ENCODE measurements at regions not wholly inside any gene's neighbourhood (a gene's known extent, or its start where the extent isn't known, plus 50 kb on each side); places are given as distances from the start of the nearest gene placed in this dataset.

- no peak for DNase-seq
These were observed 55.1 kb downstream of the KIF4B start for GRCh38 chr5:155068616-155069100.

GRCh38 chr5:155069961-155070360 is 56.4 kb downstream of the KIF4B start:
- no peak for DNase-seq

- DNase-seq: no peak
These were observed 57.2 kb downstream of the KIF4B start for GRCh38 chr5:155070781-155071180.

- DNase-seq: no peak
These were observed 62.8 kb downstream of the KIF4B start for GRCh38 chr5:155076379-155076778.

- DNase-seq: no peak
These were observed 66.1 kb downstream of the KIF4B start for GRCh38 chr5:155079698-155080097.

- DNase-seq: no peak
These were observed 67.2 kb downstream of the KIF4B start for GRCh38 chr5:155080721-155081120.

- DNase-seq: no peak
These were observed 68.1 kb downstream of the KIF4B start for GRCh38 chr5:155081618-155082017.

GRCh38 chr5:155082401-155082800 is 68.8 kb downstream of the KIF4B start:
- DNase-seq: no peak

- no peak for DNase-seq
These were observed 71.9 kb downstream of the KIF4B start for GRCh38 chr5:155085282-155085989.

- no peak for DNase-seq
These were observed 73.5 kb downstream of the KIF4B start for GRCh38 chr5:155087036-155087435.

- no peak for DNase-seq
These were observed 75.3 kb downstream of the KIF4B start for GRCh38 chr5:155088811-155089210.

- DNase-seq: no peak
These were observed 76.1 kb downstream of the KIF4B start for GRCh38 chr5:155089643-155090042.

GRCh38 chr5:155091063-155091648 is 77.6 kb downstream of the KIF4B start:
- DNase-seq: no peak

- no peak for DNase-seq
These were observed 78.5 kb downstream of the KIF4B start for GRCh38 chr5:155091768-155092717.

GRCh38 chr5:155094455-155094854 is 80.9 kb downstream of the KIF4B start:
- DNase-seq: no peak

GRCh38 chr5:155097995-155098394 is 84.4 kb downstream of the KIF4B start:
- no peak for DNase-seq

GRCh38 chr5:155098433-155098832 is 84.9 kb downstream of the KIF4B start:
- no peak for DNase-seq

GRCh38 chr5:155101697-155102096 is 88.1 kb downstream of the KIF4B start:
- no peak for DNase-seq

- DNase-seq: no peak
These were observed 89.6 kb downstream of the KIF4B start for GRCh38 chr5:155103146-155103545.

- DNase-seq: no peak
These were observed 90.9 kb downstream of the KIF4B start for GRCh38 chr5:155104441-155104840.

- DNase-seq: no peak
These were observed 92.7 kb downstream of the KIF4B start for GRCh38 chr5:155106221-155106620.

GRCh38 chr5:155113888-155114287 is 100.3 kb downstream of the KIF4B start:
- DNase-seq: no peak

- no peak for DNase-seq
These were observed 101.1 kb downstream of the KIF4B start for GRCh38 chr5:155114655-155115054.
